ENCODE measurements at regions not wholly inside any gene's neighbourhood (a gene's known extent, or its start where the extent isn't known, plus 50 kb on each side); places are given as distances from the start of the nearest gene placed in this dataset.

DNA sequence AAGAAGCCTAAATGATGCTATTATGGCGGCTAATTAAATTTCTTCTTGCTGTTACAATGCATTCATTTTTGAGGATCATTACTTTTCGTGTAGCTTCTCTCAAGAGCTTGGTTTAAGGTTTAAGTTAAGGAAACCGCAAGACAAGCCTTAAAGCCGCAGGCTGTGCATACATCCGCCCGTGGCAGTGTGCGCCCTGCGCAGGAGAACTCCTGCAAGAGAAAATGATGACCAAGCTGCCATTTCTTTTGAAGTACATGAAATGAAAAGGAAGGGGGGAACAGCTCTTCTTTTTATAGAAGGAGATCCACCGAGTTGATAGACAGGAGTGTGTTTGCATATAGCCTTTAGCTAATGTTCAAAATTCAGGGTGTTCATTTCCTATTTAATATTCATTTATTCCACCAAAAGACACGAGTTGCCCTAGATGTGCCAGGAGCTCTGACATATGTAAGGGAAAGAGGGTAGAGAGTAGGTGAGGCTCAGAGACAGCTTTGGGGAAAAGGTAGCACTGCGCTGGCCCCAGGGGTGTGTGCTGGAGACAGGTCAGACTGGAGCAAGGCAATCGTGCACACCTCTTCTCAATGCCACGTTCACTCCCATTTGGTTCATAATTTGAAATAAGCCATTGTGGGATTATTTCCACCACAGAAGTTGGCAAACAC lies 112.1 kb upstream of the LDB2 start:
- TF ChIP-seq POLR2AphosphoS5 (IDR thresholded peaks at IDR 0.05; ENCODE audit: low read depth): no peak
- no peak for TF ChIP-seq EZH2 (IDR thresholded peaks at IDR 0.05; ENCODE audit: low read depth, unreplicated experiment)

Data from GM23338 (cell line).